ENCODE measurements at regions not wholly inside any gene's neighbourhood (a gene's known extent, or its start where the extent isn't known, plus 50 kb on each side); places are given as distances from the start of the nearest gene placed in this dataset.

DNA sequence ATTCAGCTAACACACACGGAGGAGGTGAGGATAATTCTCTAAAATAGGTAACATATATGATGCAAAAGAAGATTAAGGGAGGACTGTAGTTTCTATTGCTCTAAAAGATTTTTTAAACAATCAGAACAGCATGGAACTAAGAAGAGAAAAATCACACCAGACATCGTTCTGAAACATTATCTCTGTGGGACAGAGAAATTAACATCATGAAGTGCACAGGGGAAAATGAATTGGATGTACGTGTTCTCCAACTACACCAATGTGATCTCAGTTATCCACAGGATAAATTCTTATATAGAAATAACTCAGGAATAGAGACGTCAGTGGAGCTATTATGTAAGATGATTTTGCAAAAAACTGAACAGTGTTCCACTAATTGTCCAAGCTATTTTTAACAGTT is 614.1 kb upstream of the HS3ST1 start:
- no peak for ATAC-seq (ENCODE audit: low read depth)
- intact Hi-C loops (cut with micrococcal nuclease), result no loop called here

More for the DNA sequence above, 614.1 kb upstream of the HS3ST1 start:
- Histone ChIP-seq H3K27ac (ENCODE audit: insufficient read depth, low read length) (no peak overlapping the region), H2BK120ac (ENCODE audit: low read depth, low read length) (no peak overlapping the region), H3K36me3 (ENCODE audit: control insufficient read depth, insufficient read depth, low read length) (no peaks in the 10 kb centered on the region), H4K91ac (ENCODE audit: insufficient read depth, low read depth, low read length) (no peak overlapping the region), H3K79me1 (ENCODE audit: low read depth in 1 of 2, low read length in 2 of 2) (no peaks in the 10 kb centered on the region), H3K9me3 (ENCODE audit: control insufficient read depth, insufficient read depth, low read length) (peaks cover 9% of the 10 kb centered on the region), H3K4me2 (ENCODE audit: low read depth, low read length) (no peak overlapping the region), H2BK5ac (ENCODE audit: low read depth, low read length, poor library complexity, severe bottlenecking) (no peak overlapping the region), H3K14ac (replicated peaks; ENCODE audit: low read depth, low read length) (no peak overlapping the region), H3K18ac (ENCODE audit: low read depth, low read length) (no peak overlapping the region), H2AFZ (replicated peaks; ENCODE audit: low read length, poor library complexity) (no peak overlapping the region), H2BK15ac (ENCODE audit: low read depth, low read length) (no peak overlapping the region), H3K4me3 (ENCODE audit: insufficient read depth, low read depth, low read length) (no peak overlapping the region), H3K27me3 (ENCODE audit: control insufficient read depth, insufficient read depth, low read length) (no peaks in the 10 kb centered on the region), H3K9me1 (ENCODE audit: insufficient read depth, low read length) (no peaks in the 10 kb centered on the region), H3K56ac (ENCODE audit: extremely low read depth, insufficient read depth, low read length) (no peak overlapping the region), H3K4me1 (ENCODE audit: control insufficient read depth, insufficient read depth, low read length) (no peaks in the 10 kb centered on the region), H3K4ac (ENCODE audit: low read depth, low read length) (no peak overlapping the region), H3K23ac (ENCODE audit: low read depth, low read length) (no peak overlapping the region), H2AK9ac (replicated peaks; ENCODE audit: low read depth, low read length, poor library complexity) (no peak overlapping the region), H3K9ac (ENCODE audit: low read depth, low read length) (no peak overlapping the region), H2BK20ac (ENCODE audit: low read depth, low read length) (no peak overlapping the region), H4K5ac (ENCODE audit: low read depth, low read length) (no peak overlapping the region), H4K8ac (ENCODE audit: low read depth in 2 of 2, low read length in 2 of 2) (no peak overlapping the region), H4K20me1 (ENCODE audit: insufficient read depth, low read length) (no peaks in the 10 kb centered on the region), H2AK5ac (ENCODE audit: low read depth, low read length) (no peak overlapping the region)
- dilution Hi-C loops (cut with HindIII; ENCODE audit: low sequenced_read_pairs, unreplicated experiment) (no loop called here), in situ Hi-C loops (cut with MboI; ENCODE audit: low sequenced_read_pairs) (no loop called here)
- no TSS peak for BruUV-seq (replicated peaks)
- DNase-seq, result no peak
- ChIA-PET POLR2A (ENCODE audit: unreplicated experiment) (no interaction called here), CTCF (no interaction called here)
- no CpG with 5 or more reads among the region's 4 CpGs for WGBS, 2 experiments (ENCODE audit: extremely low coverage in 2 of 2, insufficient read length in 1 of 2)
- TF ChIP-seq RFX5 (IDR thresholded peaks at IDR 0.05; ENCODE audit: low read depth, low read length) (no peak), CEBPB (IDR thresholded peaks at IDR 0.05; ENCODE audit: low read depth, low read length) (no peak), ELK1 (IDR thresholded peaks at IDR 0.05; ENCODE audit: borderline replicate concordance, low read depth, low read length) (no peak), NFE2L2 (IDR thresholded peaks at IDR 0.05; ENCODE audit: low read depth, low read length) (no peak), MAFK (IDR thresholded peaks at IDR 0.05; ENCODE audit: low read depth, low read length) (no peak), FOS (IDR thresholded peaks at IDR 0.05; ENCODE audit: low read depth, low read length) (no peak), RAD21 (IDR thresholded peaks at IDR 0.05; ENCODE audit: low read length) (no peak), MAZ (IDR thresholded peaks at IDR 0.05; ENCODE audit: borderline replicate concordance, low read depth, low read length) (no peak), RCOR1 (IDR thresholded peaks at IDR 0.05; ENCODE audit: insufficient replicate concordance, low read length) (no peak), POLR2A (IDR thresholded peaks at IDR 0.05; ENCODE audit: low read depth, low read length) (no peak)
